ENCODE measurements at regions not wholly inside any gene's neighbourhood (a gene's known extent, or its start where the extent isn't known, plus 50 kb on each side); places are given as distances from the start of the nearest gene placed in this dataset.

- no peak for DNase-seq (ENCODE audit: low read depth)
- no peak for TF ChIP-seq CTCF (conservative IDR thresholded peaks at IDR 0.05; ENCODE audit: control insufficient read depth, insufficient read depth, low read depth, low read length)
- no peak overlapping the region for H3K4me3 ChIP-seq (ENCODE audit: control insufficient read depth, low read depth, low read length)
These were observed 1502.9 kb downstream of the CDH11 start for GRCh38 chr16:63618896-63619485.

GRCh38 chr16:63617990-63618763, 1503.7 kb downstream of the CDH11 start:
- H3K4me3 ChIP-seq (ENCODE audit: control insufficient read depth, low read depth, low read length): no peak overlapping the region
- DNase-seq (ENCODE audit: low read depth): no peak
- TF ChIP-seq CTCF (conservative IDR thresholded peaks at IDR 0.05; ENCODE audit: control insufficient read depth, insufficient read depth, low read depth, low read length): no peak

- no peak overlapping the region for H3K4me3 ChIP-seq (ENCODE audit: control insufficient read depth, low read depth, low read length)
- no peak for DNase-seq (ENCODE audit: low read depth)
- TF ChIP-seq CTCF (conservative IDR thresholded peaks at IDR 0.05; ENCODE audit: control insufficient read depth, insufficient read depth, low read depth, low read length): no peak
These were observed 1504.5 kb downstream of the CDH11 start for GRCh38 chr16:63617047-63617989.

- no peak for TF ChIP-seq CTCF (conservative IDR thresholded peaks at IDR 0.05; ENCODE audit: control insufficient read depth, insufficient read depth, low read depth, low read length)
- H3K4me3 ChIP-seq (ENCODE audit: control insufficient read depth, low read depth, low read length): no peak overlapping the region
- DNase-seq (ENCODE audit: low read depth): no peak
These were observed 1507.4 kb downstream of the CDH11 start for GRCh38 chr16:63614429-63614828.

- no peak overlapping the region for H3K4me3 ChIP-seq (ENCODE audit: control insufficient read depth, low read depth, low read length)
- TF ChIP-seq CTCF (conservative IDR thresholded peaks at IDR 0.05; ENCODE audit: control insufficient read depth, insufficient read depth, low read depth, low read length): no peak
- no peak for DNase-seq (ENCODE audit: low read depth)
These were observed 1508.2 kb downstream of the CDH11 start for GRCh38 chr16:63613701-63614100.

- H3K4me3 ChIP-seq (ENCODE audit: control insufficient read depth, low read depth, low read length): no peak overlapping the region
- DNase-seq (ENCODE audit: low read depth): no peak
- TF ChIP-seq CTCF (conservative IDR thresholded peaks at IDR 0.05; ENCODE audit: control insufficient read depth, insufficient read depth, low read depth, low read length): no peak
These were observed 1509.2 kb downstream of the CDH11 start for GRCh38 chr16:63612462-63613227.
